ENCODE measurements at regions not wholly inside any gene's neighbourhood (a gene's known extent, or its start where the extent isn't known, plus 50 kb on each side); places are given as distances from the start of the nearest gene placed in this dataset.
A peak's percentile ranks its signal among the peaks of the same experiment; 100 is the strongest.
"Not testable (repeated sequence)": the region's sequence is repeated elsewhere in the genome, so short reads cannot be mapped to it uniquely, and the experiment has no call there.

- no peak for TF ChIP-seq CTCF (IDR thresholded peaks at IDR 0.05; ENCODE audit: insufficient read depth, low read depth, low read length, missing control alignments)
- no peak for DNase-seq (ENCODE audit: low read depth)
- no peak overlapping the region for H3K4me3 ChIP-seq (ENCODE audit: low read length)
These were observed 176.8 kb downstream of the SLCO4C1 start for GRCh38 chr5:102119252-102119651.

GRCh38 chr5:102115736-102116135 lies 180.3 kb downstream of the SLCO4C1 start:
- H3K4me3 ChIP-seq (ENCODE audit: low read length): no peak overlapping the region
- no peak for DNase-seq (ENCODE audit: low read depth)
- TF ChIP-seq CTCF (IDR thresholded peaks at IDR 0.05; ENCODE audit: insufficient read depth, low read depth, low read length, missing control alignments): no peak

GRCh38 chr5:102114525-102115069 lies 181.5 kb downstream of the SLCO4C1 start:
- TF ChIP-seq CTCF (IDR thresholded peaks at IDR 0.05; ENCODE audit: insufficient read depth, low read depth, low read length, missing control alignments): no peak
- DNase-seq (ENCODE audit: low read depth): no peak
- H3K4me3 ChIP-seq (ENCODE audit: low read length): no peak overlapping the region

- TF ChIP-seq CTCF (IDR thresholded peaks at IDR 0.05; ENCODE audit: insufficient read depth, low read depth, low read length, missing control alignments): no peak
- no peak for DNase-seq (ENCODE audit: low read depth)
- no peak overlapping the region for H3K4me3 ChIP-seq (ENCODE audit: low read length)
These were observed 188.2 kb downstream of the SLCO4C1 start for GRCh38 chr5:102107865-102108264.

- peak; percentile 4 for DNase-seq (ENCODE audit: low read depth)
- H3K4me3 ChIP-seq (ENCODE audit: low read length): no peak overlapping the region
- TF ChIP-seq CTCF (IDR thresholded peaks at IDR 0.05; ENCODE audit: insufficient read depth, low read depth, low read length, missing control alignments): no peak
These were observed 189.5 kb downstream of the SLCO4C1 start for GRCh38 chr5:102106599-102106998.

GRCh38 chr5:102099766-102100331 lies 196.2 kb downstream of the SLCO4C1 start:
- no peak for TF ChIP-seq CTCF (IDR thresholded peaks at IDR 0.05; ENCODE audit: insufficient read depth, low read depth, low read length, missing control alignments)
- H3K4me3 ChIP-seq (ENCODE audit: low read length): no peak overlapping the region
- DNase-seq (ENCODE audit: low read depth): no peak

- H3K4me3 ChIP-seq (ENCODE audit: low read length); DNase-seq (ENCODE audit: low read depth): not testable (repeated sequence)
These were observed 197.0 kb downstream of the SLCO4C1 start for GRCh38 chr5:102099083-102099482.

GRCh38 chr5:102098606-102099005 lies 197.5 kb downstream of the SLCO4C1 start:
- H3K4me3 ChIP-seq (ENCODE audit: low read length): not testable (repeated sequence)

More at GRCh38 chr5:102098606-102099005, 197.5 kb downstream of the SLCO4C1 start:
- DNase-seq (ENCODE audit: low read depth): not testable (repeated sequence)
